22Rv1 (cell line): ENCODE measurements at regions not wholly inside any gene's neighbourhood (a gene's known extent, or its start where the extent isn't known, plus 50 kb on each side); places are given as distances from the start of the nearest gene placed in this dataset.

Experiments used
- ZFX ChIP-seq: fragments of 450-650 bp; IDR thresholded peaks from 2 replicates; pipeline ENCODE4 v1.6.1; 2017; ENCODE audit warnings: antibody characterized with exemption, borderline replicate concordance
- TF ChIP-seq, protein P1 (sequence below): fragments of 450-650 bp; IDR thresholded peaks from 2 replicates; pipeline ENCODE4 v1.5.1; 2017; ENCODE audit warnings: mild to moderate bottlenecking

DNA sequence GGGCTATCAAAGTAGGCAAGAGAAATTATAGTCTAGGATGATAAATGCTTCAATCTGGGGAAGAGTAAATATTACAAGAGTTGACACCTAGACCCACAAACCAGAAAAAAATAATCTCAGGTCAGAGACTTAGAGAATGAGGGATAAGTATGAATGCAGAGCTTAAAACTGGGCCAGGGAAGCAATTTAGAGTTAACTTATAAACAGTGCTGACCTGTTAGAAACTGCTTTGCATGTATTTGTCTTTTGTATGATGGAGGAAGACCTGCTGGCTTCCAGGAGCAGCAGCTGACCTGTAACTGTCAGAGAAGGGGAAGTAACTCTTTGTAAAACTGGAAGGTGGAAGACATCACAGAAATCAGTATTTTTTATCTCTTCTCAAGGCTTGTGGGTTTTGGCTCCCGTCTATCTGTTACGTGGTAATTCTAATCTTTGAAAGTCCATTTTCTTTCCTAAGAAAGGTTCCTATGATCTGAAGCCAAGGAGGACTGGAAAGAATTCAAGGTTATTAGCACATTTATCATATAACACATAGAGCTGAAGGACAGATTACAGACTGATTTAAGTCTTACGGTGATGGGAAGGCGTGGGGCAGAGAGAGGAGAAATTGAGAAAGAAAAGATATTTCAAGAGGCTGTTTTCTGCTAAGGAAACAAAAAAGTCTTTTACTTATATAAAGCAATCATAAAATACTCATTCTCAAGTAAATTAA, 114.7 kb upstream of the ADAMTS19 start:
- TF ChIP-seq, protein P1, sequence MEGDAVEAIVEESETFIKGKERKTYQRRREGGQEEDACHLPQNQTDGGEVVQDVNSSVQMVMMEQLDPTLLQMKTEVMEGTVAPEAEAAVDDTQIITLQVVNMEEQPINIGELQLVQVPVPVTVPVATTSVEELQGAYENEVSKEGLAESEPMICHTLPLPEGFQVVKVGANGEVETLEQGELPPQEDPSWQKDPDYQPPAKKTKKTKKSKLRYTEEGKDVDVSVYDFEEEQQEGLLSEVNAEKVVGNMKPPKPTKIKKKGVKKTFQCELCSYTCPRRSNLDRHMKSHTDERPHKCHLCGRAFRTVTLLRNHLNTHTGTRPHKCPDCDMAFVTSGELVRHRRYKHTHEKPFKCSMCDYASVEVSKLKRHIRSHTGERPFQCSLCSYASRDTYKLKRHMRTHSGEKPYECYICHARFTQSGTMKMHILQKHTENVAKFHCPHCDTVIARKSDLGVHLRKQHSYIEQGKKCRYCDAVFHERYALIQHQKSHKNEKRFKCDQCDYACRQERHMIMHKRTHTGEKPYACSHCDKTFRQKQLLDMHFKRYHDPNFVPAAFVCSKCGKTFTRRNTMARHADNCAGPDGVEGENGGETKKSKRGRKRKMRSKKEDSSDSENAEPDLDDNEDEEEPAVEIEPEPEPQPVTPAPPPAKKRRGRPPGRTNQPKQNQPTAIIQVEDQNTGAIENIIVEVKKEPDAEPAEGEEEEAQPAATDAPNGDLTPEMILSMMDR, result no peak
- TF ChIP-seq ZFX, result no peak
